ENCODE measurements at regions not wholly inside any gene's neighbourhood (a gene's known extent, or its start where the extent isn't known, plus 50 kb on each side); places are given as distances from the start of the nearest gene placed in this dataset.
"Not testable (repeated sequence)": the region's sequence is repeated elsewhere in the genome, so short reads cannot be mapped to it uniquely, and the experiment has no call there.

- not testable (repeated sequence) for TF ChIP-seq EZH2 (IDR thresholded peaks at IDR 0.05; ENCODE audit: low read depth); CTCF (conservative IDR thresholded peaks at IDR 0.05)
These were observed 756.6 kb downstream of the EDEM1 start for GRCh38 chr3:5944061-5944460.
